ENCODE measurements at regions not wholly inside any gene's neighbourhood (a gene's known extent, or its start where the extent isn't known, plus 50 kb on each side); places are given as distances from the start of the nearest gene placed in this dataset.
"Not testable (repeated sequence)": the region's sequence is repeated elsewhere in the genome, so short reads cannot be mapped to it uniquely, and the experiment has no call there.

DNA sequence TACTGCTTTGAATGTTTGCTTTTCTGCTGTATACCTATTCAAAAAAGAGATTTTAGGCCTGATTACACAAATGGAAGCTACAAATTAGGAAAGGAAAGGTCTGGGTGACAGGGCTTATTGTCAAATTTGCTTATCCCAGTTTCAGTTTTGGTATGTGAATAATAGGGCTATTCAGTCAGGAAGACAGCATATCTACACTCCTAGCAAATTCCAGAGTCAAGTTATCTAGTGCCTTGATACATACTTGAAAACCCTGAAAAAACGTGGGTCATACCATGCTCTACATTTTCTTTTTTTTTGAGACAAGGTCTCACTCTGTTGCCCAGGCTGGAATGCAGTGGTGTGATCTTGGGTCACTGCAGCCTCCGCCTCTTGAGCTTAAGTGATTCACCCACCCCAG lies 59.2 kb upstream of the CCDC180 start:
- not testable (repeated sequence) for DNase-seq (ENCODE audit: insufficient read length, low spot score); FAIRE-seq

DNA sequence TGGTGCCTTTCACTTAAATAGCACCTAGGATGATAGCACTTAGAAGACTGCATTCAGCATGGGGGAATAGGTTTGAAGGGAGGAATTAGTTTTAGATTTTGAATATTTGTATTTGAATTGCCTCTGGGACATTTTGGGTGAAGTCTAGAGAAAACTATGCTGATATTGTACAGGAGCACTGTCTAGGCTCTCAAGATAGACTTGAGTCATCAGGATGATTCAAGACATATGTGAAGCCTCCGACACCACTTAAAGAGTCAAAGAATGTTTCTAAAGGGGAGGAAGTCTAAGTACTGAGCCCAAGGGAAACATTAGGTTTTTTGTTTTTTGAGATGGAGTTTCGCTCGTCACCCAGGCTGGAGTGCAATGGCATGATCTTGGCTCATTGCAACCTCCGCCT lies 63.9 kb upstream of the CCDC180 start:
- DNase-seq (ENCODE audit: insufficient read length, low spot score), result no peak
- FAIRE-seq, result no peak
- TF ChIP-seq, protein P1, sequence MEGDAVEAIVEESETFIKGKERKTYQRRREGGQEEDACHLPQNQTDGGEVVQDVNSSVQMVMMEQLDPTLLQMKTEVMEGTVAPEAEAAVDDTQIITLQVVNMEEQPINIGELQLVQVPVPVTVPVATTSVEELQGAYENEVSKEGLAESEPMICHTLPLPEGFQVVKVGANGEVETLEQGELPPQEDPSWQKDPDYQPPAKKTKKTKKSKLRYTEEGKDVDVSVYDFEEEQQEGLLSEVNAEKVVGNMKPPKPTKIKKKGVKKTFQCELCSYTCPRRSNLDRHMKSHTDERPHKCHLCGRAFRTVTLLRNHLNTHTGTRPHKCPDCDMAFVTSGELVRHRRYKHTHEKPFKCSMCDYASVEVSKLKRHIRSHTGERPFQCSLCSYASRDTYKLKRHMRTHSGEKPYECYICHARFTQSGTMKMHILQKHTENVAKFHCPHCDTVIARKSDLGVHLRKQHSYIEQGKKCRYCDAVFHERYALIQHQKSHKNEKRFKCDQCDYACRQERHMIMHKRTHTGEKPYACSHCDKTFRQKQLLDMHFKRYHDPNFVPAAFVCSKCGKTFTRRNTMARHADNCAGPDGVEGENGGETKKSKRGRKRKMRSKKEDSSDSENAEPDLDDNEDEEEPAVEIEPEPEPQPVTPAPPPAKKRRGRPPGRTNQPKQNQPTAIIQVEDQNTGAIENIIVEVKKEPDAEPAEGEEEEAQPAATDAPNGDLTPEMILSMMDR (IDR thresholded peaks at IDR 0.05; ENCODE audit: insufficient read depth, missing control alignments), result no peak

DNA sequence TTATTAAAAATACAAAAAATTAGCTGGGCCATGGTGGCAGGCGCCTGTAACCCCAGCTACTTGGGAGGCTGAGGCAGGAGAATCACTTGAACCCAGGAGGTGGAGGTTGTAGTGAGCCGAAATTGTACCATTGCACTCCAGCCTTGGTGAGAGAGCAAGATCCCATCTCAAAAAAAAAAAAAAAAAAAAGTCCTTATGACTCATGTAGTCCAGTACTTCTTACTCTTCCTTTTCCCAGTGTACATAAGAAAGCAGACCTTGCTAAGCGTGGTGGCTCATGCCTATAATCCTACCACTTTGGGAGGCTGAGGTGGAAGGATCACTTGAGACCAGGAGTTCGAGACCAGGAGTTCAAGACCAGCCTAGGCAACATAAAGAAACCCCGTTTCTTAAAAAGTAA lies 66.0 kb upstream of the CCDC180 start:
- not testable (repeated sequence) for FAIRE-seq; DNase-seq (ENCODE audit: insufficient read length, low spot score)

DNA sequence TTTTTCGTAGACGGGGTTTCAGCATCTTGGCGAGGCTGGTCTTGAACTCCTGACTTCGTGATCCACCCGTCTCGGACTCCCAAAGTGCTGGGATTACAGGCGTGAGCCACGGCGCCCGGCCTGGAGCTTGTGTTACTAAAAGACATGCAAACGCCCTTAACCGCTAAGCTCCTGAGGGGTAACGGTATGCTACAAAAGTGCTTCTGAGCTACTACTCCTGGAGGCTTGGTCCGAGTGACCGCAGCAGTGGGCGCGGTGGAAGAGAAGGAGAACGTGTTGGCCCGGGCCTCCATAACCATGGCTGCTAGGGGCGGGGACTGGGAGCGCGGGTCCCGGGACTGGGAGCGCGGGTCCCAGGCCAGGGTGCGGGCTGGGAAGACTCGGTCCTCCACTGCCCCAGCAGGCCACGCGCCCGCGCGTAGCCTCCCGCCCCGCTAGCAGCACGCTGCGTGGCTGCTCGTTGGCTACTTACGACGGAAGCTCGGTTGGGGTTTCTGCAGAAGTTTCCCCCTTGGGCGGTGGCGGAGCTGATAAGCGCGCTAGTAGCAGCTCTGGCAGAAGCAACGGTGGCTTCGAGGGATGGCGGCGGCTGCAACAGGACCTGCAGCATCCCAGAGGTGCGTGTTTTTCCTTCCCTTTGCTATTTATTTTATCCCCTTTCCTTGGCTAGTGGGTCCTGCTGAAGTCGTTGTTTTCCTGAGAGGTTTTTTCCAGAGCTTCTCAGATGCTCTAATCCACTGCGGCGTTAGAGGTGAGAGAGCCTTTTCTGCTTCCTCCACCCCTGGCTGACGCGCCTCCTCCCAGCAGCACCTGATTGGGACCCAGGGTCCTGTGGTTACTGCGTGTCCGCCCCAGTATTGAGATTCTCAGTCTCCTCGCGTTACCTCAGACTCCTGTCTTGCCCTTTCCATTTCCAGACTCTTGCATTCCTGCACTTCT lies 69.2 kb upstream of the CCDC180 start:
- peak; percentile 61 for DNase-seq (ENCODE audit: insufficient read length, low spot score)
- no peak for FAIRE-seq

DNA sequence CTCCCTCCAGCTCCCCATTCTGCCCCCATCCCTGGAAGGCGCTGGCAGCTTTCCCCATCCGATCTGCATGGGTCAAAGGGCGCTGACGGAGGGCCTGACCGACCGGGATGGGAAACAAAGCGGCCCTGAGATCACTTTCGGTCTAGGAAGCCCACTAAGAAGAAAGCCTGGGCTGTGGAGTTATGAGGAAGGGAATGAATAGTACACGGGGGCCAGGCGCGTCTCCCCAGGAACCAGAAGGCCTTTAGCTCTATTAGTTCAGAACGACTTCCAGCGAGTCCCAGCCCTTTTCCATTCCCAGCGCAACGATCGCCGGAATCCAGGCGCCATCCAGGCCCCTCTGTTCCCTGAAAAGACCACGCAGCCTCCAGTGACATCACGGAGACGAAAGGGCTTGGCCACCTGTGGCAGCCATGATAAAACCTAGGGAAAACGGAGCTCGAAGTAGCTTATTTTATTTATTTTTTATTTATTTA lies 70.1 kb upstream of the CCDC180 start:
- DNase-seq (ENCODE audit: insufficient read length, low spot score), result no peak

More for the DNA sequence above, 69.2 kb upstream of the CCDC180 start:
- TF ChIP-seq, protein P1 (IDR thresholded peaks at IDR 0.05; ENCODE audit: insufficient read depth, missing control alignments), result no peak

DNA sequence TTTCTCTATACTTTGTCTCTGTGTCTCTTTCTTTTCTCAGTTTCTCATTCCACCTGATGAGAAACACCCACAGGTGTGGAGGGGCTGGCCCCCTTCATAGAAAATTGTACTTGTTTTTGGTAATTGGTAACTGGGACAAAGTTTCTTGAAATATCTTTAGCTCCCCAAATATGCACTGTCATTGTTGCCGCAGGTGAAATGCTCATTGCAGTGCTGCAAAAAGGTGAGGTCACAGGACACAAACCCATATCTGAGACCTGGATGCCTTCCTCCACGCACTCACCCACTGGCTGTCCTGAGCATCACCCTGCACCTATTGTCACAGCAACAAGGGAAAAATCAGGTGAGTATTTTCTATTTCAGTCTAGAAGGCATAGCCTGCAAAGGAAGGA lies 74.5 kb upstream of the CCDC180 start:
- DNase-seq (ENCODE audit: insufficient read length, low spot score); FAIRE-seq: not testable (repeated sequence)

More for the DNA sequence above, 70.1 kb upstream of the CCDC180 start:
- TF ChIP-seq, protein P1 (IDR thresholded peaks at IDR 0.05; ENCODE audit: insufficient read depth, missing control alignments), result no peak
- no peak for FAIRE-seq

DNA sequence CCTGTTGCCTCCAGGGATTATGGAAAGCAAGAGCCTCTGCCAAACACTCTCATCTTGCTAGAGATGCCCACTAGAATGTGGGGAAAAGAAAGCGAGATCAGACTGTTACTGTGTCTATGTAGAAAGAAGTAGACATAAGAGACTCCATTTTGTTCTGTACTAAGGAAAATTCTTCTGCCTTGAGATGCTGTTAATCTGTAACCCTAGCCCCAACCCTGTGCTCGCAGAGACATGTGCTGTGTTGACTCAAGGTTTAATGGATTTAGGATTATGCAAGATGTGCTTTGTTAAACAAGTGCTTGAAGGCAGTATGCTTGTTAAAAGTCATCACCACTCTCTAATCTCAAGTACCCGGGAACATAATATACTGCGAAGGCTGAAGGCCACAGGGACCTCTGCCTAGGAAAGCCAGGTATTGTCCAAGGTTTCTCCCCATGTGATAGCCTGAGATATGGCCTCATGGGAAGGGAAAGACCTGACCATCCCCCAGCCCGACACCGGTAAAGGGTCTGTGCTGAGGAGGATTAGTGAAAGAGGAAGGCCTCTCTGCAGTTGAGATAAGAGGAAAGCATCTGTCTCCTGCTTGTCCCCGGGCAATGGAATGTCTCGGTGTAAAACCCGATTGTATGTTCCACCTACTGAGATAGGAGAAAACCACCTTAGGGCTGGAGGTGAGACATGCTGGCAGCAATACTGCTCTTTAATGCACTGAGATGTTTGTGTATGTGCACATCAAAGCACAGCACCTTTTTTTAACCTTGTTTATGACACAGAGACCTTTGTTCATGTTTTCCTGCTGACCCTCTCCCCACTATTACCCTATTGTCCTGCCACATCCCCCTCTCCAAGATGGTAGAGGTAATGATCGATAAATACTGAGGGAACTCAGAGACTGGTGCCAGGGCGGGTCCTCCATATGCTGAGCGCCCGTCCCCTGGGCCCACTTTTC lies 75.1 kb upstream of the CCDC180 start:
- not testable (repeated sequence) for DNase-seq (ENCODE audit: insufficient read length, low spot score); FAIRE-seq

DNA sequence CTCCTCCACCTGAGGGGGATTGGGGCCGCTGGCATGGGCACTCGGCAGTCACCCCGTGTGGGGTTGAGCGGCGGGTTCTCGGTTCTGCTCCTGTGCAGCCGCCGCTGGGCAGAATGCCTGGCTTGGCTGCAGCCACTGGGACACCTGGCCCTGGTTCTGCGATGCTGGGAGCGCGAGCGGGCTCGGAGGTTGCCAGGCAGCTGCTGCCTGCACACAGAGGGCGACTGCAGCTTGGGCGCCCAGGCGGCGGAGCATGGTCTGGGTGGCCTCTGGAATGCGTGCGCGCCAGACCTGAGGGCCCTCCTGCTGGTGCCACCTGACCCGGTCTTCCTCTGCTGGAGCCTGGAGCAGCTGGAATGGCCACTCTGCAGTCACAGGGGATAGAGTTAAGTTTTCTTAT lies 85.1 kb upstream of the CCDC180 start:
- DNase-seq (ENCODE audit: insufficient read length, low spot score); FAIRE-seq: not testable (repeated sequence)

DNA sequence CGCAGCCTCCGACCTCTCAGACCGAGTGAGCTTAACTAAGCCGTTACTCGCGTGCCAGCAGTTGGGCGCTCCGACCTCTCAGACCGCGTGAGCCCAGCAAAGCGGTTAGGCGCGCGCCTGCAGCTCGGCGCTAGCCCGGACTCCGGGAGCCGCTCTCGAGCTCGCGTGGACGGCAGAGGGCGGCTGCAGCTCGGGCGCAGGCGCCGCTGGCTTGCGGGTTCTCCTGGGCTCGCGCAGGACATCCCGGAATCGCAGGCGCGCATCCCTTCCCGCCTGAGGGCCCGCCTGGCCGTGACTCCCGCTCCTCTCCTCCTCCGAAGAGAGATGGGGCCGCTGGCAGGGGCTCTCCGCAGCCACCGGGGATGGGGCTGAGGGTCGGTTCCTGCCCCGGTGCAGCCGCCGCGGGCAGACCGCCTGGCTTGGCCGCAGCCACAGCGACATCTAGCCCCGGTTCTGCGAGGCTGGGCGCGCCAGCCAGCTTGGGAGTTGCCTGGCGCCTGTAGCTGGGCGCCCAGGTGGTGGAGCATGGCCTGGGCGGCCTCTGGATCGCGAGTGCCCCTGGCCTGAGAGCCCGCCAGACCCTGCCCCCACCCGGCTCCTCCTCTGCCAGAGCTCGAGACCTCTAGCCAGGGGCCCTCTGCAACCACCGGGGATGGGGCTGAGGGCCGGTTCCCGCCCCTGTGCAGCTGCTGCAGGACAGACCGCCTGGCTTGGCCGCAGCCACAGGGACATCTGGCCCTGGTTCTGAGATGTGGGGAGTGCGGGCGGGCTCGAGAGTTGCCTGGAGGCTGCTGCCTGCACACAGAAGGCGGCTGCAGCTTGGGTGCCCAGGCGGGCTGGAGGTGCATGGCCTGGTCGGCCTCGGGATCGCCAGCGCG lies 85.7 kb upstream of the CCDC180 start:
- peak; percentile 22 for DNase-seq (ENCODE audit: insufficient read length, low spot score)
- not testable (repeated sequence) for FAIRE-seq
